ENCODE measurements at regions not wholly inside any gene's neighbourhood (a gene's known extent, or its start where the extent isn't known, plus 50 kb on each side); places are given as distances from the start of the nearest gene placed in this dataset.

DNA sequence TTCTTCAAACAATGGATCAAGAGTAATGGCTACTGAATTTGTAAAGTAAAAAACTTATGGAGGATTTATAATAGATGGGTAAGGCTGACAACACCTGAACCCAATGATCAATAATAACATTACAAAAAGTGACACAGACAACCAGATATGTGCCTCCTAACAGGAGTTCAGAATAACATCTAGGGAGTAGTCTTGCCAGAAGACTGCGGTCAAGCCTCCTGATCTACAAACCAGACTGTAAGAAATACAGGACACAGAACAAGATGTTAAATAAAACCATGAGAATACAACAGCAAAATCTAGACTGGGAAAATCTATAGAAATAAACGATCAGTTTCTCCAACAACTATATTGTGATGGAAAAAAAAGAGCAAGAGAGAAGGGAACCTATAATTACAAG is 262.6 kb upstream of the TMTC1 start:
- no peak overlapping the region for H3K9ac ChIP-seq (ENCODE audit: control insufficient read depth, extremely low read depth, insufficient read depth, low read length)
- H3K4me1 ChIP-seq (ENCODE audit: control insufficient read depth, extremely low read depth, insufficient read depth, low read length) = no peaks in the 10 kb centered on the region
- no peaks in the 10 kb centered on the region for H3K9me3 ChIP-seq (ENCODE audit: control insufficient read depth, low read depth, low read length)
- H3K27me3 ChIP-seq (ENCODE audit: control insufficient read depth, extremely low read depth, insufficient read depth, low read length) = no peaks in the 10 kb centered on the region
- dilution Hi-C loops (cut with MboI; ENCODE audit: extremely low pct_ligation_motif_present, low sequenced_read_pairs) = no loop called here
- FAIRE-seq = no peak
- TF ChIP-seq, protein P1, sequence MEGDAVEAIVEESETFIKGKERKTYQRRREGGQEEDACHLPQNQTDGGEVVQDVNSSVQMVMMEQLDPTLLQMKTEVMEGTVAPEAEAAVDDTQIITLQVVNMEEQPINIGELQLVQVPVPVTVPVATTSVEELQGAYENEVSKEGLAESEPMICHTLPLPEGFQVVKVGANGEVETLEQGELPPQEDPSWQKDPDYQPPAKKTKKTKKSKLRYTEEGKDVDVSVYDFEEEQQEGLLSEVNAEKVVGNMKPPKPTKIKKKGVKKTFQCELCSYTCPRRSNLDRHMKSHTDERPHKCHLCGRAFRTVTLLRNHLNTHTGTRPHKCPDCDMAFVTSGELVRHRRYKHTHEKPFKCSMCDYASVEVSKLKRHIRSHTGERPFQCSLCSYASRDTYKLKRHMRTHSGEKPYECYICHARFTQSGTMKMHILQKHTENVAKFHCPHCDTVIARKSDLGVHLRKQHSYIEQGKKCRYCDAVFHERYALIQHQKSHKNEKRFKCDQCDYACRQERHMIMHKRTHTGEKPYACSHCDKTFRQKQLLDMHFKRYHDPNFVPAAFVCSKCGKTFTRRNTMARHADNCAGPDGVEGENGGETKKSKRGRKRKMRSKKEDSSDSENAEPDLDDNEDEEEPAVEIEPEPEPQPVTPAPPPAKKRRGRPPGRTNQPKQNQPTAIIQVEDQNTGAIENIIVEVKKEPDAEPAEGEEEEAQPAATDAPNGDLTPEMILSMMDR (optimal IDR thresholded peaks at IDR 0.05 in 1 of 3, IDR thresholded peaks at IDR 0.05 in 1 of 3, conservative IDR thresholded peaks at IDR 0.05 in 1 of 3; ENCODE audit: extremely low read depth in 1 of 3, insufficient read depth in 2 of 3, low read length in 3 of 3) = no peak
- no peak for TF ChIP-seq EZH2 (IDR thresholded peaks at IDR 0.05; ENCODE audit: low read length)
- H3K9me1 ChIP-seq (ENCODE audit: control insufficient read depth, extremely low read depth, insufficient read depth, low read length) = no peaks in the 10 kb centered on the region
- H4K20me1 ChIP-seq (ENCODE audit: control insufficient read depth, extremely low read depth, insufficient read depth, low read length) = no peaks in the 10 kb centered on the region
- no peaks in the 10 kb centered on the region for H3K79me2 ChIP-seq (ENCODE audit: control insufficient read depth, insufficient read depth, low read length)
- H3K4me2 ChIP-seq (ENCODE audit: control insufficient read depth, extremely low read depth, insufficient read depth, low read depth, low read length) = no peak overlapping the region
- H2AFZ ChIP-seq (ENCODE audit: control insufficient read depth, low read length) = no peak overlapping the region
- no peak for DNase-seq (ENCODE audit: low read depth, low spot score)
- H3K36me3 ChIP-seq (ENCODE audit: control insufficient read depth in 2 of 2, extremely low read depth in 1 of 2, insufficient read depth in 2 of 2, low read length in 2 of 2) = no peaks in the 10 kb centered on the region
- H3K4me3 ChIP-seq (ENCODE audit: control insufficient read depth in 2 of 3, extremely low read depth in 1 of 3, insufficient read depth in 2 of 3, low read depth in 1 of 3, low read length in 3 of 3) = no peak overlapping the region
- H3K27ac ChIP-seq (ENCODE audit: control insufficient read depth, insufficient read depth, low read length) = no peak overlapping the region

DNA sequence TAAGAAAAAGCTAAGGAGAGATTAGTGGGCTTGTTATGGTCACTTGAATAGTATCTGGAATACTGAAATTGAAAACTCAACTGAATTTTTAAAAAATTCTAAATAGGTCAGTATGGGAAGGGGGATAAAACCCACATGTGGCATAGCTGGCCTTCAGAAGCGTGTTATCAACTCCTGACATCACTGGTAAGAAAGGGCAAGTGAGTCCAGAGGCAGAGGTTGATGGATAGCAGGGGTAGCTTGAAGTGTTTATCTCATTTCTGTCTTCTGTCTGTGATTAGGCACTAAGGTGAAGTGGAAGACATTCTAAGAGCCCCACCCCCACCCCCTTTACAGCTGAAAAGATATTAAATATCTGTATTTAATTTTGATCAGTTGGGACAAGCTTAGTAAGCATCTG is 261.4 kb upstream of the TMTC1 start:
- no peaks in the 10 kb centered on the region for H3K9me3 ChIP-seq (ENCODE audit: control insufficient read depth, low read depth, low read length)
- H4K20me1 ChIP-seq (ENCODE audit: control insufficient read depth, extremely low read depth, insufficient read depth, low read length) = no peaks in the 10 kb centered on the region
- DNase-seq (ENCODE audit: low read depth, low spot score) (no peak), FAIRE-seq (no peak)
- no peak overlapping the region for H3K27ac ChIP-seq (ENCODE audit: control insufficient read depth, insufficient read depth, low read length)
- no peak for TF ChIP-seq EZH2 (IDR thresholded peaks at IDR 0.05; ENCODE audit: low read length)
- TF ChIP-seq, protein P1 (optimal IDR thresholded peaks at IDR 0.05 in 1 of 3, IDR thresholded peaks at IDR 0.05 in 1 of 3, conservative IDR thresholded peaks at IDR 0.05 in 1 of 3; ENCODE audit: extremely low read depth in 1 of 3, insufficient read depth in 2 of 3, low read length in 3 of 3) = no peak
- no peak overlapping the region for H3K4me2 ChIP-seq (ENCODE audit: control insufficient read depth, extremely low read depth, insufficient read depth, low read depth, low read length)
- no peak overlapping the region for H2AFZ ChIP-seq (ENCODE audit: control insufficient read depth, low read length)
- no peaks in the 10 kb centered on the region for H3K9me1 ChIP-seq (ENCODE audit: control insufficient read depth, extremely low read depth, insufficient read depth, low read length)
- no peaks in the 10 kb centered on the region for H3K4me1 ChIP-seq (ENCODE audit: control insufficient read depth, extremely low read depth, insufficient read depth, low read length)
- dilution Hi-C loops (cut with MboI; ENCODE audit: extremely low pct_ligation_motif_present, low sequenced_read_pairs) = no loop called here
- H3K4me3 ChIP-seq (ENCODE audit: control insufficient read depth in 2 of 3, extremely low read depth in 1 of 3, insufficient read depth in 2 of 3, low read depth in 1 of 3, low read length in 3 of 3) = no peak overlapping the region
- H3K9ac ChIP-seq (ENCODE audit: control insufficient read depth, extremely low read depth, insufficient read depth, low read length) = no peak overlapping the region
- no peaks in the 10 kb centered on the region for H3K36me3 ChIP-seq (ENCODE audit: control insufficient read depth in 2 of 2, extremely low read depth in 1 of 2, insufficient read depth in 2 of 2, low read length in 2 of 2)
- no peaks in the 10 kb centered on the region for H3K27me3 ChIP-seq (ENCODE audit: control insufficient read depth, extremely low read depth, insufficient read depth, low read length)
- H3K79me2 ChIP-seq (ENCODE audit: control insufficient read depth, insufficient read depth, low read length) = no peaks in the 10 kb centered on the region

All from keratinocyte (primary cell).